ENCODE measurements at regions not wholly inside any gene's neighbourhood (a gene's known extent, or its start where the extent isn't known, plus 50 kb on each side); places are given as distances from the start of the nearest gene placed in this dataset.

GRCh38 chr3:127131424-127132170 is 61.3 kb upstream of the PRR23E start (continued):
- TF ChIP-seq ZNF462 (CRISPR knock-in tag; IDR thresholded peaks at IDR 0.05) (no peak), ZNF331 (CRISPR knock-in tag; IDR thresholded peaks at IDR 0.05; ENCODE audit: low read depth) (no peak), NANOG (IDR thresholded peaks at IDR 0.05; ENCODE audit: borderline replicate concordance) (no peak)

GRCh38 chr3:127132876-127133275 is 60.1 kb upstream of the PRR23E start:
- H3K27me3 Mint-ChIP-seq (ENCODE audit: insufficient read depth, low read depth, poor library complexity): peaks cover 28% of the 10 kb centered on the region
- peaks cover 2% of the 10 kb centered on the region; the same call in 1 of the 2 replicates for H3K4me1 ChIP-seq (ENCODE audit: insufficient read depth)
- H3K27ac Mint-ChIP-seq: no peak overlapping the region
- no peak overlapping the region for H2AFZ ChIP-seq
- ATAC-seq (peak; percentile 38), DNase-seq (ENCODE audit: low spot score) (no peak)
- peaks cover 25% of the 10 kb centered on the region for H3K4me1 Mint-ChIP-seq
- no peaks in the 10 kb centered on the region for H3F3A ChIP-seq (replicated peaks; ENCODE audit: low read depth)
- H3K27ac ChIP-seq (ENCODE audit: low read depth): no peak overlapping the region
- H3K4me3 Mint-ChIP-seq: no peak overlapping the region
- no peaks in the 10 kb centered on the region for H4K20me1 ChIP-seq (replicated peaks; ENCODE audit: insufficient read depth)
- no peaks in the 10 kb centered on the region for H3K79me2 ChIP-seq (replicated peaks; ENCODE audit: insufficient read depth)
- H3K36me3 Mint-ChIP-seq (ENCODE audit: low read depth): no peaks in the 10 kb centered on the region
- no peaks in the 10 kb centered on the region for H3K36me3 ChIP-seq (ENCODE audit: insufficient read depth)
- no peaks in the 10 kb centered on the region for H3K9me2 ChIP-seq (ENCODE audit: insufficient read depth)
- no peak overlapping the region for H3K4me3 ChIP-seq
- H3K27me3 ChIP-seq (ENCODE audit: insufficient read depth): peaks cover 15% of the 10 kb centered on the region
- no peak overlapping the region for H3K4me2 ChIP-seq
- no peaks in the 10 kb centered on the region for H3K9me3 Mint-ChIP-seq
- no peak for TF ChIP-seq REST (IDR thresholded peaks at IDR 0.05; ENCODE audit: unreplicated experiment)
- no peak for TF ChIP-seq CREB1 (CRISPR knock-in tag; IDR thresholded peaks at IDR 0.05; ENCODE audit: low read depth)
- no peak for TF ChIP-seq ETS1 (IDR thresholded peaks at IDR 0.05)
- TF ChIP-seq JUNB (IDR thresholded peaks at IDR 0.05; ENCODE audit: unreplicated experiment): no peak
- TF ChIP-seq EZH2phosphoT487 (IDR thresholded peaks at IDR 0.05; ENCODE audit: unreplicated experiment): no peak
- no peak for TF ChIP-seq ZNF331 (CRISPR knock-in tag; IDR thresholded peaks at IDR 0.05; ENCODE audit: low read depth)
- TF ChIP-seq EZH2 (IDR thresholded peaks at IDR 0.05; ENCODE audit: low read depth, unreplicated experiment): no peak

Measured in GM23338 (cell line).